Stimulated activated naive CD8-positive, alpha-beta T cell treated with anti-CD3 and anti-CD28 coated beads, Interleukin-15, Interleukin-2, amounts not matched to agents 100 U/mL and 50 U/mL, for 24 hours (primary cell): ENCODE measurements at regions not wholly inside any gene's neighbourhood (a gene's known extent, or its start where the extent isn't known, plus 50 kb on each side); places are given as distances from the start of the nearest gene placed in this dataset.

Source experiments
- ATAC-seq: fragments of 150-1000 bp; cut with Tn5 transposase; one replicate; pipeline ENCODE4 v1.10.0; 2021
- DNase-seq: peaks from one replicate; pipeline ENCODE4 v3.0.0; 2021

- DNase-seq (no peak), ATAC-seq (no peak)
These were observed 193.4 kb upstream of the STEAP4 start for GRCh38 chr7:88500131-88500530.

DNA sequence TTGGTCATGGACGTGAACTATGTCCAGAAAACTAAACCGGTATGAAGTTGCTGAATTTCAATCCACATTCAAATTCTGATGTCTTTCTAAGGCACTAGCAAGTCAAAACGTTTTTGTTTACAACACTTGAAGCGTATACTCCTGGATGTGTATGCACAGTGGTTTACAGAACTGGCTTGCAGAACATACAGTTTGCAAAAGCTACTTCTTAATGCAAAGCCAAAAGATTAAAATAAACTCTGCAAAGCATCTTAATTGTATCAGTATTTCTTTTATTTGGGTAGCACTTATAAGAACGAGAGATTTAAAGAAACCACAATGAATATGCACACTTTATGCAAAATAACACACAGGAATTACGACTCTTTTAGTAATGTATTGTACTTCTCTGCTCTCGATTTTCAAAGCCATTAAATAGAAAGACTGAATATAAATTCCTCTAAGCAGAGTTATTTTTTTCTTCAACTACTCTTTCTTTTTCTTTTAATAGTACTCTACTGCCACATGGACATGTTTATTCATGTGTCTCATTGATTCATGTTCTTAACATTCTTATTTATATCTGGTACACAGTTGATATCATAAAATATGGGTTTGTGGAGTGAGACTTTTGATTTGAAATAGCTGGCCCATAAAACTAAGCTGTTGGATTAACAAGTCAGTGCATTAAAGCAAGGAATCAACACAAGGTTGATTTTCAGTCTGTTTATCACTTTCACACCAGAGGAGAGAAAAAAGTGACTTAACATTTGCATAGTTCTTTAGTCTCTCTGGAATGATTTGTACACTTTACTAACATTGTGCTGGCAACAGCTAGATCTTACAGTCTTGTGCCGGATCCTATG, 189.4 kb upstream of the STEAP4 start:
- no peak for DNase-seq
- ATAC-seq = no peak

DNA sequence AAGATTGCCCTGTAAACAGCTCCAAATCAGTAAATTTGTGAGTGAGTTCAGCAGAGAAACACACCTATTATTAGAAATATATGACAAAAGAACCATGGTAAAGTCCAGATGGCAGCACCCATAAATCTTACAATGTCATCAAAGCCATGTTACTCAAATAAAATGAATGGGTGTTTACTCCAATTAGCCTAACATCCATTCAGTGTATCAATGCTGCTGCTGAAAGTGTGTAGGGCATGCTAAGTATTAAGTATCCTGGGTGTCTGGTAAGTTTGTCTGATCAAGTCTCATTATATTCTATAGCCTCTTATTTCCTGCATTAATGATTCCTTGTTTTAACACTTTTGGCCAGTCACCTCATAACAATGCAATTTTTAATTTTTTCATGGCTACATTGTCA, 185.5 kb upstream of the STEAP4 start:
- DNase-seq (no peak), ATAC-seq (no peak)

DNA sequence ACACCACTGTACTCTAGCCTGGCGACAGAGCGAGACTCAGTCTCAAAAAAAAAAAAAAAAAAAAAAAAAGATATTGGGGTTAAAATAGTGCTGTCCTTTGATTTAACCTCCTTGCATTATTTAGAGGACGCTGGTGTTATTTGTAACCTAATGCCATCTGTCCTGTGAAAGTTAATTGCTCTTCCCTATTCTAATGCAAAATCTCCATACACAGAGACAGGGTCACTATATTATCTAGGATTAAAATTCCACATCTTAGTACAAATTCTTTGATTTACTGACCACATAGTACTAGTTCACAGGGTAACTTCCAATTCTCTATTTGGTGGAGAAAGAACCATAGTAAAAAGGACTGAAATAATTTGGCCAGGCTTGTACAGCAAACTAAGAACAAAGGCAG, 184.2 kb upstream of the STEAP4 start:
- ATAC-seq = no peak

GRCh38 chr7:88490161-88490560, 183.5 kb upstream of the STEAP4 start:
- ATAC-seq (no peak), DNase-seq (no peak)

More for the DNA sequence above, 184.2 kb upstream of the STEAP4 start:
- no peak for DNase-seq

- no peak for ATAC-seq
- no peak for DNase-seq
These were observed 179.1 kb upstream of the STEAP4 start for GRCh38 chr7:88485821-88486220.

DNA sequence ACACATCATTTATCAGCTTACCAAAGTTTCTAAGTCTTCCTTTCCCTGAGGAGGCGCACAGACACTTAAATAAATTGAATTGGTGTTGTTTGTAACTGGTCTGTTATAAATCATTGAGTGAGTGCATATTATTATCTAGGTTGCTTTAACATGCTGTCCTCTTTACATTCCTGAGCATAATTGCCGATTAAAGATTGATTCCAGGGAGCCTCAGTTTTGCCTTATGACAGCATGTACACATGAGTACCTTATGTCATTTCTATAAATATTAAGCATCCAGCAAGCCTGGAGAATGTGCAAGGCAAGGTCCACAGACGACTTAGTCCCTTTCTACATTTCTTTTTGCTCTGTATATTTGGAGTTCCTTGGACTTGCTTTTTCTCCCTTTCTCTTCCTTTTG, 177.9 kb upstream of the STEAP4 start:
- DNase-seq = no peak
- ATAC-seq = no peak

- ATAC-seq (no peak), DNase-seq (no peak)
These were observed 174.2 kb upstream of the STEAP4 start for GRCh38 chr7:88480896-88481295.

DNA sequence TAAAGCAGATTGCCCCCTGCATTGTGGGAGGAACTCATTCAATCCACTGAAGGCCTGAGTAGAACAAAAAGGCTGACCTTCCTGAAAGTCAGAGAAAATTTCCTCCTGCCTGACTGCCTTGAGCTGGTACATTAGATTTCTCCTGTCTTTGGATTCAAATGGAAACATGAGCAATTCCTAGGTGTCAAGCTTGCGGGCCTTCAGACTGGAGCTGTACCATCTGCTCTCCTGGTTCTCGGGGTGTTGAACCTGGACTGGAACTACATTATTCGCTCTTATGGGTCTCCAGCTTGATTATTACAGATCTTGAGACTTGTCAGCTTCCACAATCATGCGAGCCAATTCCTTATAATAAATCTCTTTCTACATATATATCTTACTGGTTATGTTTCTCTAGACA, 173.6 kb upstream of the STEAP4 start:
- no peak for ATAC-seq
- no peak for DNase-seq

DNA sequence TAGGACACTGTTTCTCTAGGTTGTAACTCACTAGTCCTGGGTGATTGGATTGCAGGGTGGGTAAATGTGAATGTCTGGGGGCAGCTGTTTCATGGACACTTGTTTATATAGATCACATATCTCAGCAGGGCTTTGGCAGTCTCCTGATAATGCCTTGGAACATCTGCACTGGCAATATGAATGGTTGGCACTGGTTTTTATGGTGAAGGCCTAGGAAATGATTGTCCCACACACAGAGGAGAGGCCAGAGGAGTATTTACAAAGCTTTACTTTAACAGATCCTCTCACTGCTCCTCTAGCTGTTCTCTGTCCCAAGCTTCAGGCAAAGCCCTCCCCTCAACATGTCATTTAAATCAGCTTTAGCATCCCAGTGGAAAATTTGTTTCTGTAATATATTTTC, 171.3 kb upstream of the STEAP4 start:
- no peak for ATAC-seq
- DNase-seq = no peak

GRCh38 chr7:88465600-88465999, 158.9 kb upstream of the STEAP4 start:
- no peak for ATAC-seq
- DNase-seq = no peak

GRCh38 chr7:88462799-88463198, 156.1 kb upstream of the STEAP4 start:
- ATAC-seq (no peak), DNase-seq (no peak)

DNA sequence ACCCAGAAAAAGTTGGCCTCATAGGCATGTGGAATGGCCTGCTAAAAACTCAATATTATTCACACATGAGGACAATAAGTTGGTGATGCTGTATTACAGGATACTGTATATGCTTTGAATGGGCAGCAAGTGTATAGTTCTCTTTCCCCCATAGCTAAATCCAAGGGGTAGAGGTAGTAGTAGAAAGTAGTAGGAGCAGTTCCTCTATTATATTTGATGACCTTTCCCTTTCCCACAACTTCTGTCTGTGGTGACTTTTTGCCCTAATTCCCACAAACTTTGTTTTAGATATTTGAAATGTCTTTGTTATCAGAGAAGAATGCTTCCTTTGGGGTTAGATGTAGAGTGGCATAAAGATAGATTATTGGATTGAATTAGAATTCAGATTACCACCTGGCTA, 154.0 kb upstream of the STEAP4 start:
- ATAC-seq (no peak), DNase-seq (no peak)

GRCh38 chr7:88458946-88459345, 152.3 kb upstream of the STEAP4 start:
- DNase-seq = no peak
- ATAC-seq = no peak

GRCh38 chr7:88458279-88458678, 151.6 kb upstream of the STEAP4 start:
- ATAC-seq (no peak), DNase-seq (no peak)

GRCh38 chr7:88457320-88457719, 150.6 kb upstream of the STEAP4 start:
- no peak for DNase-seq

GRCh38 chr7:88456490-88456889, 149.8 kb upstream of the STEAP4 start:
- DNase-seq (no peak), ATAC-seq (no peak)

More at GRCh38 chr7:88457320-88457719, 150.6 kb upstream of the STEAP4 start:
- ATAC-seq = no peak

DNA sequence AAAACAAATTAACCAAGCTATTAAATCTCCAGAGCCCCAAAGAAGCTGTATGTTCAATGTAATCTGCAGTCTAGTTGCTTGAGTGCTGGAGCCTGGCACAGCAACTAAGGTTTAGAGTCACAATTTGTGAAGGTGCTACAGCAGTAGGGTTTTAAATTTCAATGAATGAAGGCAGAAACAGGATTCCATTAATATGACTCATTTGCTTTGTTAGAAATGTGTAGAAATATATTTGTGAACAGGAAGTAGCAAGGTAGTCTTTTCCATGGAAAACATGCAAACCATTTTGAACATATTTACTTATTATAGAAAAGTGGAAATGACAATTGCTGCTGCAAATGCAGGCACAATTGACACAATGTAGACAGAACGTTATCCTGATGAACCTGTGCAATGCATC, 149.0 kb upstream of the STEAP4 start:
- ATAC-seq = no peak
- DNase-seq = no peak

DNA sequence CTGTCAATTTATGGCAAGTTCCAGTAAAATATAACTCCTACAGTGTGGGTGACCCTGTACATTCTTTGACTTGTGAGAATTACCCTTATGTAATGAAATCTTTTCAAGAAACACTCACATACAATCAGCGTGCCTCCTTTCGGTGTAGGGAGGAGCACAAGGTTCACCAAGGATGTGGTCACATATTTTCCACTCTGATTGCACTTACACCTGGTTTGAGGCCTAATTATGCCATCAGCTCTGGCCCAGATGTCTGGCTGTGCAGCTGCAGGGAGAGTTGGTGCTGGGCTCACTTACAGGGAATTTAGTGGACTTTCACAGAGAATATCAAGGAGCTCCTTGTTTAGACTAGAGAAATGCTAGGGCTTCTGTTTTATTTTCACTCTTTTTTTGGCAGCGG, 146.0 kb upstream of the STEAP4 start:
- ATAC-seq = no peak
- DNase-seq = no peak

DNA sequence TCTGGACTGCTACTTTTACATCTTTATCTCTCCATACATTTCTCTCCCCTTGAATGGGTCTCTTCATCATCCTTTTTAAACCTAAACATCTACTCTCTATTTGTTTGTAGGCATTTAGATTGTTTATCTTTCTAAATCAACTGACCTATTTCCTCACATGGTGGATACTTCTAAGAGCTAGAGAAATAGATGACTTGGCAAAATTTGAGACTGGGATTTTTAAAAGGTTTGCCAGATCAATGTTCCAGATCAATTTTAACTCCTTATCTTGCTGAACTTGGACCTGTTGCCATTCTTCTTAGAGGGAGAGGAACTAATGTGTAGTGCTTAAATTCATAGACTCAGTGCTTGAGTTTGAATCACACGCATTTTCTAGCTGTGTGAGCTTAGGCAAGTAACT, 144.2 kb upstream of the STEAP4 start:
- ATAC-seq = no peak

DNA sequence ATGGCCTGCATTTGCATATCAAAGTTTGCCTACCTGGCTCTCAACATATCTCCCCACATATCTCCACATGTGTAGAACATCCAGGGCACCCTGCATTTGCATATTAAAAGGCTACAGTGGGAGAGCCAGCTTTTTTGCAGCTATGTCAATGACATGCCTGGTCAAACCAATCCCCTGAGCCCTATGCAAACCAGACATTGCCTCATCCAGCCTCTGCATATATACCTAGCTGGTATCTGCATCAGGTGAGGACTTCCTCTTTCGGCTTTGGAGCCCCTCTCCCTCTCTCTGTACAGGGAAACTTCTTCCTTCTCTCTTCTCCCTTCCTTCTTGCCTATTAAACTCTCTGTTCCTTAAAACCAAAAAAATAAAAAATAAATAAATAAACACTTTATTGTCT, 142.7 kb upstream of the STEAP4 start:
- ATAC-seq (no peak), DNase-seq (no peak)

More for the DNA sequence above, 144.2 kb upstream of the STEAP4 start:
- no peak for DNase-seq

GRCh38 chr7:88442413-88442812, 135.7 kb upstream of the STEAP4 start:
- ATAC-seq (no peak), DNase-seq (no peak)

DNA sequence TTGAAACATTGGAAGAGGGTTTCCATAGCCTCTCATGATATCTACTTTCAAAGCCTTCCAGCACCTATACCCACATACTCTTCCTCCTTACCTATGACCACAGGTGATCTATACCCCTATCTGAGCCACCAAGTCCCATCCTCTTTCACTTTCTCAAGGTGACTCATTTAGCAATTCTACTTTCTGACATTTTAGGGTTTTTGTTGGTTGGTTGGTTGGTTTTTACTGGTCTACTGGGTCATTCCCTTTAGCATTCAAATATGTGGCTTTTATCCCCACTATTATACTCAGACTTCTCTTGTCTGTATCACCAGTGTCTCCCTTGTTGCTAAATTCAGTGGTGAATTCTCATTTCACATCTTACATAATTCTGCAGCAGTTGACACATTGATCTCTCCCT, 130.4 kb upstream of the STEAP4 start:
- DNase-seq = no peak
- ATAC-seq = no peak

DNA sequence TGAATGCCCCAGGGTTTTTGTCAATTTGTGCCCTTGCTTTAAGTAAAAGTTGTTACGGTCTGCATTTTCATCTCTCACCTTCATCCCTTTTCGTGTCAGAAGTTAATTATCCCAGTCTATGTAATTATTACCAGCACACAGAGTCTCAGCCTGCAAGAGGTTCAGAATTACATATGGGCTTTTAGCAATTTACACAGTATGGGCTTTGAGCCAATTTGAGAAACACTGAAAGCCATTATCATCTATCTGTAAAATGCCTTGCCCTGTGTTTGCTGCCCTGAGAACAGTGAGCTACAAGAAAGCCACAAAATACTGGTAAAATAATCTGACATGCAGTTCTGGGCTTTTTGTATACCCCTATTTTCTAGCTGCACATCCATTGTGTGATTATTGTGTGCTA, 125.6 kb upstream of the STEAP4 start:
- DNase-seq (no peak), ATAC-seq (no peak)
